A549 (cell line): ENCODE measurements at regions not wholly inside any gene's neighbourhood (a gene's known extent, or its start where the extent isn't known, plus 50 kb on each side); places are given as distances from the start of the nearest gene placed in this dataset.

Experiments
- ATAC-seq, 2 experiments: fragments of 200-7000 bp in 1 of 2; fragments of >200 bp in 1 of 2; cut with Nextera tagmentation in 1 of 2; cut with Tn5 transposase in 1 of 2; 3 replicates each; pipeline versions ENCODE4 v1.8.0 to v1.9.1; 2018 to 2020; ENCODE audit warnings: mild to moderate bottlenecking in 1 of 2, moderate library complexity in 1 of 2
- CTCF ChIA-PET: fragments of 300-600 bp; sonication (Branson Sonifier 250); formaldehyde crosslinking; extraction: SDS; loops from one replicate; lab custom pipeline; 2021; ENCODE audit warnings: antibody characterized with exemption, inconsistent platforms; lab: Yijun Ruan, JAX
- POLR2A ChIA-PET: fragments of 350-600 bp; formaldehyde crosslinking; extraction: SDS; loops from one replicate; lab custom pipeline; 2021; ENCODE audit warnings: antibody characterized with exemption, inconsistent platforms; lab: Yijun Ruan, JAX
- DNase-seq, 2 experiments: peaks; one replicate each; pipeline versions ENCODE4 v3.0.0 to v3.0.0-alpha.2; 2011 to 2016; ENCODE audit warnings: low read depth in 1 of 2, low spot score in 1 of 2
- FAIRE-seq: peaks from 2 replicates; lab custom pipeline; 2011; peaks lifted over from hg19 to GRCh38; lab: Jason Lieb, UNC
- H3K27ac ChIP-seq, 2 experiments: fragments of >200 bp; sonication (Bioruptor Twin); formaldehyde crosslinking; 3 replicates each; pipeline ENCODE4 v1.5.1; 2016 to 2017
- H3K4me1 ChIP-seq: fragments of >200 bp; sonication (Bioruptor Twin); formaldehyde crosslinking; 3 replicates; pipeline ENCODE4 v1.6.1; 2016
- H3K4me2 ChIP-seq: fragments of >200 bp; sonication (Bioruptor Twin); formaldehyde crosslinking; 3 replicates; pipeline ENCODE4 v1.6.1; 2016
- H3K4me3 ChIP-seq: fragments of >200 bp; sonication (Bioruptor Twin); formaldehyde crosslinking; 3 replicates; pipeline ENCODE4 v1.5.1; 2016
- H3K9me3 ChIP-seq: fragments of >200 bp; sonication (Bioruptor Twin); formaldehyde crosslinking; 3 replicates; pipeline ENCODE4 v1.6.1; 2016
- BCL3 ChIP-seq: fragments of >200 bp; sonication (Bioruptor Twin); formaldehyde crosslinking; IDR thresholded peaks from 3 replicates; pipeline ENCODE4 v1.6.1; 2016
- CHD4 ChIP-seq: fragments of 200-600 bp; sonication (generic); IDR thresholded peaks from 2 replicates; pipeline ENCODE4 v1.6.1; 2016; ENCODE audit warnings: antibody characterized with exemption, mild to moderate bottlenecking, borderline replicate concordance
- E2F6 ChIP-seq: IDR thresholded peaks from 2 replicates; pipeline ENCODE4 v1.6.1; 2012; ENCODE audit warnings: low read depth, borderline replicate concordance
- EP300 ChIP-seq, 2 experiments: fragments of >200 bp; sonication (Bioruptor Twin); formaldehyde crosslinking; IDR thresholded peaks; 2 replicates in 1 of 2; 3 replicates in 1 of 2; pipeline ENCODE4 v1.6.1; 2016 to 2017
- FOSB ChIP-seq: fragments of 250-450 bp; sonication (Bioruptor Pico); IDR thresholded peaks from 2 replicates; pipeline ENCODE4 v1.5.0; 2020; ENCODE audit warnings: mild to moderate bottlenecking, moderate library complexity
- FOSL2 ChIP-seq, 2 experiments: fragments of 450-650 bp in 1 of 2; fragments of >200 bp in 1 of 2; sonication (Bioruptor Twin) in 1 of 2; formaldehyde crosslinking; IDR thresholded peaks; 2 replicates each; pipeline versions ENCODE4 v1.5.0 to v1.6.1; 2016 to 2020; ENCODE audit warnings: mild to moderate bottlenecking in 1 of 2, moderate library complexity in 1 of 2
- HEYL ChIP-seq: fragments of 250-450 bp; sonication (Bioruptor Pico); IDR thresholded peaks from 2 replicates; pipeline ENCODE4 v1.8.0; 2021; ENCODE audit warnings: mild to moderate bottlenecking, moderate library complexity
- HOXA7 ChIP-seq: fragments of 250-450 bp; sonication (Bioruptor Pico); IDR thresholded peaks from 2 replicates; pipeline ENCODE4 v1.5.0; 2020; ENCODE audit warnings: mild to moderate bottlenecking, moderate library complexity
- MAX ChIP-seq: IDR thresholded peaks from 2 replicates; pipeline ENCODE4 v1.6.1; 2012
- MAZ ChIP-seq: fragments of 150-350 bp; IDR thresholded peaks from 2 replicates; pipeline ENCODE4 v1.6.1; 2014; ENCODE audit warnings: antibody characterized with exemption, low read depth, low read length, borderline replicate concordance
- MYC ChIP-seq: IDR thresholded peaks from 2 replicates; pipeline ENCODE4 v1.6.1; 2012; ENCODE audit warnings: mild to moderate bottlenecking, inconsistent platforms, low read length, improper control_type of control experiment, borderline replicate concordance
- NPAS2 ChIP-seq: fragments of 250-450 bp; sonication (Bioruptor Pico); IDR thresholded peaks from 2 replicates; pipeline ENCODE4 v1.8.0; 2022; ENCODE audit warnings: mild to moderate bottlenecking, moderate library complexity, borderline replicate concordance
- PHF8 ChIP-seq: fragments of 200-600 bp; sonication (generic); IDR thresholded peaks from 2 replicates; pipeline ENCODE4 v1.6.1; 2016; ENCODE audit warnings: low read depth, mild to moderate bottlenecking, antibody characterized with exemption, moderate library complexity, borderline replicate concordance
- POLR2A ChIP-seq: IDR thresholded peaks from 2 replicates; pipeline ENCODE4 v1.6.1; 2012; ENCODE audit warnings: mild to moderate bottlenecking, low read length
- RAD21 ChIP-seq, 2 experiments: fragments of >200 bp in 1 of 2; sonication (Bioruptor Twin) in 1 of 2; formaldehyde crosslinking in 1 of 2; IDR thresholded peaks in 1 of 2; conservative IDR thresholded peaks in 1 of 2; 2 replicates in 1 of 2; 3 replicates in 1 of 2; pipeline ENCODE4 v1.6.1; 2012 to 2018; ENCODE audit warnings: inconsistent platforms in 1 of 2
- REST ChIP-seq: fragments of 200-600 bp; sonication (generic); IDR thresholded peaks from 2 replicates; pipeline ENCODE4 v1.6.1; 2016; ENCODE audit warnings: antibody characterized with exemption, mild to moderate bottlenecking, moderate library complexity
- RFX5 ChIP-seq: fragments of 450-650 bp; IDR thresholded peaks from 2 replicates; pipeline ENCODE4 v1.7.1; 2014; ENCODE audit warnings: antibody characterized with exemption, mild to moderate bottlenecking, moderate library complexity
- RNF2 ChIP-seq: fragments of 200-600 bp; sonication (generic); IDR thresholded peaks from 2 replicates; pipeline ENCODE4 v1.6.1; 2016; ENCODE audit warnings: low read depth, mild to moderate bottlenecking, antibody characterized with exemption, moderate library complexity, borderline replicate concordance
- SMC3 ChIP-seq: fragments of >200 bp; sonication (Bioruptor Twin); formaldehyde crosslinking; IDR thresholded peaks from 3 replicates; pipeline ENCODE4 v1.6.1; 2018; ENCODE audit warnings: inconsistent platforms
- SREBF2 ChIP-seq: fragments of 450-650 bp; IDR thresholded peaks from 2 replicates; pipeline ENCODE4 v1.6.1; 2014; ENCODE audit warnings: mild to moderate bottlenecking, moderate library complexity
- USF2 ChIP-seq: fragments of 450-650 bp; IDR thresholded peaks from 2 replicates; pipeline ENCODE4 v1.6.1; 2014; ENCODE audit warnings: antibody characterized with exemption
- ZFP36 ChIP-seq: fragments of 450-650 bp; IDR thresholded peaks from 2 replicates; pipeline ENCODE4 v1.6.1; 2014; ENCODE audit warnings: borderline replicate concordance; ENCODE audit not compliant: partially characterized antibody
- ZNF302 ChIP-seq: fragments of 250-450 bp; sonication (Bioruptor Pico); IDR thresholded peaks from 2 replicates; pipeline ENCODE4 v1.9.0; 2021; ENCODE audit warnings: inconsistent platforms, mild to moderate bottlenecking, moderate library complexity
- WGBS: methylation state at CpG from one replicate; pipeline ENCODE4 v1.1.6; 2017; ENCODE audit errors: missing lambda C conversion rate; 5-methylcytosine and 5-hydroxymethylcytosine counted together

- TF ChIP-seq ZFP36 = no peak
- no peak for TF ChIP-seq USF2
- TF ChIP-seq RNF2 = no peak
- no peak for TF ChIP-seq CHD4
- TF ChIP-seq FOSB (CRISPR knock-in tag) = no peak
- no peak for TF ChIP-seq PHF8
- TF ChIP-seq SREBF2 = no peak
- TF ChIP-seq MAX = no peak
- no peak for TF ChIP-seq HEYL
- TF ChIP-seq RAD21 (conservative IDR thresholded peaks at IDR 0.05 in 1 of 2, IDR thresholded peaks at IDR 0.05 in 1 of 2) = no peak
- ChIA-PET POLR2A (no interaction called here), CTCF (no interaction called here)
- Histone ChIP-seq H3K4me1 (peaks cover 5% of the 10 kb centered on the region; the same call in 2 of the 3 replicates), H3K4me3 (no peak overlapping the region), H3K4me2 (no peak overlapping the region), H3K9me3 (peaks cover 3% of the 10 kb centered on the region; the same call in 2 of the 3 replicates), H3K27ac (no peak overlapping the region)
- 0% methylated on average over 1 of the region's 1 CpG for WGBS
- FAIRE-seq (no peak), DNase-seq (no peak), ATAC-seq (no peak)
These were observed 173.0 kb upstream of the ECI2 start for GRCh38 chr6:4308364-4308763.

- no peak for ATAC-seq
- no peaks in the 10 kb centered on the region; the same call in 2 of the 3 replicates for H3K9me3 ChIP-seq
- no peak for TF ChIP-seq MAZ
- TF ChIP-seq E2F6 = no peak
- TF ChIP-seq ZNF302 (CRISPR knock-in tag) = no peak
- TF ChIP-seq POLR2A = no peak
- no peak for TF ChIP-seq BCL3
- TF ChIP-seq REST = no peak
- TF ChIP-seq, all 56 proteins: peak for 0
- POLR2A ChIA-PET = no interaction called here
- no peak overlapping the region for H3K4me3 ChIP-seq
- CTCF ChIA-PET = interaction anchor here (1.3 kb wide), 1 partner anchor 137 kb away, joined by 3 read pairs; no protein-coding TSS in a partner anchor
- FAIRE-seq (no peak), DNase-seq (no peak)
- no peak overlapping the region for H3K27ac ChIP-seq
- no peak overlapping the region for H3K4me2 ChIP-seq
- H3K4me1 ChIP-seq = no peaks in the 10 kb centered on the region
These were observed 169.6 kb upstream of the ECI2 start for GRCh38 chr6:4304927-4305455.

GRCh38 chr6:4303638-4304037 lies 168.3 kb upstream of the ECI2 start:
- ChIA-PET POLR2A (no interaction called here), CTCF (no interaction called here)
- H3K4me1 ChIP-seq = no peaks in the 10 kb centered on the region
- H3K4me2 ChIP-seq = no peak overlapping the region
- no peak for DNase-seq
- no peak for FAIRE-seq
- no peak overlapping the region for H3K27ac ChIP-seq
- no peak for ATAC-seq
- whole genome bisulfite sequencing = 43% methylated on average over 1 of the region's 1 CpG
- no peak overlapping the region for H3K4me3 ChIP-seq
- H3K9me3 ChIP-seq = no peaks in the 10 kb centered on the region
- no peak for TF ChIP-seq RAD21 (conservative IDR thresholded peaks at IDR 0.05 in 1 of 2, IDR thresholded peaks at IDR 0.05 in 1 of 2)
- no peak for TF ChIP-seq HOXA7 (CRISPR knock-in tag)
- TF ChIP-seq MYC = no peak
- no peak for TF ChIP-seq NPAS2 (CRISPR knock-in tag)
- TF ChIP-seq FOSL2 (IDR thresholded peaks at IDR 0.05) = no peak
- TF ChIP-seq FOSL2 (CRISPR knock-in tag; IDR thresholded peaks at IDR 0.05) = no peak
- no peak for TF ChIP-seq FOSB (CRISPR knock-in tag)
- TF ChIP-seq SREBF2 = no peak
- no peak for TF ChIP-seq RFX5
- TF ChIP-seq USF2 = no peak
- TF ChIP-seq SMC3 = no peak
- no peak for TF ChIP-seq CHD4
- no peak for TF ChIP-seq EP300 (IDR thresholded peaks at IDR 0.05)
- no peak for TF ChIP-seq E2F6
